ENCODE measurements at regions not wholly inside any gene's neighbourhood (a gene's known extent, or its start where the extent isn't known, plus 50 kb on each side); places are given as distances from the start of the nearest gene placed in this dataset.
"Not testable (repeated sequence)": the region's sequence is repeated elsewhere in the genome, so short reads cannot be mapped to it uniquely, and the experiment has no call there.

DNA sequence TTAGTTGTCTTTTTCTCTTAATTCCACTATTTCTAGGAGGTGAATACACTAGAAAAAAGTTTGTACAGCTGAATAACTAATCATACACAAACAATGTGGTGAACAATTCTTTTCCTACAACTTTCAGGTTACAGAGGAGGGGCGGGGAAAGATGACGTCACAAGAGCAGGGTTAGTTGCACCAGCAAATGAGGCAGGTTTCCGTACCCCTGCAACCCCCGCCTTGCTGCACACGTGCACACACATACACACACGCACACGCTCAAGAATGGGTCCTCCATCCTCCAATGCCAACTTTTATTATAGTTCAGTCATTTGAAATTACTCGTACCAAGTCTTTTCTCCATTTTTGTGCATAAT is 122.8 kb downstream of the ARL4C start:
- no peak for DNase-seq (ENCODE audit: low read depth)

DNA sequence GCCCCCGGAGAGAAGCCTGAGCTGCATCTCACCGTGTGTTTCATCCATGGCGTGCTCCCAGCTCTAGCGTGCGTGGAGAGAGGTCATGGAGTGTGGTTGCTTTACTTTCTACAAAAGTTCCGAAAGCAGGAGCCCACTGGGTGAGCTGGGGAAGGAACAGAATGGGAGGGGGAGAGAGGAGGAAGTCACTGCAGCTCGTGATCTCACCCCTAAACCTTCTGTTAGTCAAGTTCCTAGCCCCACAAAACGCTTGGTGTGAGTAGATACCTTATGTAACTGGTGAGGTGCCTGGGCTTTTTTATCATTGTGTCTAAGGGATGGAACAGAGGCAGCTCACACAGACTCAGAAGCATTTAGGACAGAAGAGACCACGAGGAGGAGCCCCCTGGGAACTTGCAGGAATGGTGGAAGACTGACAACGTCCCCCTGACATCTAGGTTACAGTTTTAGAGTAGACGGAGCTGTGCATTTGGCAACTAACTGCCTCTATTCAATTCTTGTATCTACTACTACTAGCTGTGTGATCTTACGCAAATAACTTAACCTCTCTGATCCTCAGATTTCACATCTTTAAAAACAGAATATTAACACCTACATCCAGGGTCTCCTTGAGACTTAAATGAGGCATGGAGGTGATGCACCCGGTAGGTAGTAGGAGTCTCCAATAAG is 123.3 kb downstream of the ARL4C start:
- DNase-seq (ENCODE audit: low read depth), result no peak

DNA sequence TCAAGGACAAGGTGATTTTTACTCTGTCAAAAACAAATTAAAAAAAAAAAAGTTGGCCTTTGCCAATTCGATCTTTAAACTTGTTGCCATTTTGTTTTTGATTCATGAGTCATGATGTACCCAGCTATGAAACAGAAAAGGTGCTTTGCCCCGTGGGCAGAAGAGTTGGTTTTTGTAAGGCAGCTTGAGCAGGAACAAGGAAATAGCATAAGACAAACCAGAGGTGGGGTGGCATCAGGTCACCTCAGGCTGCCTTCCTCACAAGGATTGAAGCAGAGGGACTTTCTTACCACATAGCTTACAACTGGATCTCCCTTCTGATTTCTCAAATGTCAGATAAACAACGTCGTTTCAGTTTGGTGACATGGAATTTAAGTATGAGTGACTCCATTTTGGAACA is 123.8 kb downstream of the ARL4C start:
- no peak for DNase-seq (ENCODE audit: low read depth)

DNA sequence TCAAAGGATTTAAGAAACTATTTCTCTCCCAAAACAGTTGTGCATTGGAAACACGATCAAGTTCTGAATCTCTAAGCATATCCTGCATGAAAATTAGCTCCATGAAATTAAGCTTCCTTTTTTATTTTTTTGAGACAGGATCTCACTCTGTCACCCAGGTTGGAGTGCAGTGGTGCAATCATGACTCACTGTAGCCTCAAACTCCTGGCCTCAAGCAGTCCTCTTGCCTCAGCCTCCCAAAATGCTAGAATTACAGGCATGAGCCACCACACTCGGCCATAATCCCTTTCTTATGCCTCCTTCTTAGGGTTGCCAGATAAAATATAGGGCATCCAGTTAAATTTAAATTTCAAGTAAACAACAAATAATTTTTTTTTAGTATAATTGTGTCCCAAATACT is 124.4 kb downstream of the ARL4C start:
- DNase-seq (ENCODE audit: low read depth), result no peak

DNA sequence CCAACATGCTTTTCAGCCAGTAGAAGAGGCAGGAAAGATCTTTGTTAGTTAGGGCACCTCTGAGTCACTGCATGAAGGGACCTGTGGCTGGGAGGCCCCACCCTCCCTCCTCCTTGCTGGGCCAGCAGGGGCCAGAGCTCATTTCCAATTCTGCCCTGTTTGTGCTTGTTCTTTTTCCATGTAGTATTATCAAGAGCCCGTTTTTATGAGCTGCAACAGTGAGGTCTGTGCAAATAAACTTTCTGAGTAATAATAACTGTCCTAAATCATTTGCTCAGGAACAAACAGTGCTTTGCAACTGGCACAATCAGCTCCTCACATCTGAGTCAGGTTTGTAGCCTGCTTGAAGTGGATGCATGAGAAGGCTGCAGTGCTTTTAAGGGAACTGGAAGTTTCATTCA is 128.0 kb downstream of the ARL4C start:
- DNase-seq (ENCODE audit: low read depth), result peak; percentile 13

DNA sequence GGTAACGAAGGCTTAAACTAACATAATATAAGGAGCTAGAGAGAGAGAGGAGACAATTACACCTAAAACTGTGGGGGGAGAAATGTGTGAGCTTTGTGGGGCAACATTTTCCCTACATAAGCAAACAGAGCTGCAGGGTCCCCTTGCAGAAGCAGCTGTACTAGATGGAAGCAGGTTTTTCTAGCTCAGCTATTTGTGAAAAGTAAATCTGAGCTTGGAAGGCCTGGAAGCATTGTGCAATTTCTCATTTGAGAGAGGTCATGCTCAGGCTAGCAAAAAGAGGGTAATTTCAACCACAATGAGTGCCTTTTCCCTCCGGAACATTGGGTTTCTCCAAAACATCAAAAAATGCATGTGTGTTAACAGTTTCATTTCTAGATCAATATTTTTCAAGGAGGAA is 130.0 kb downstream of the ARL4C start:
- DNase-seq (ENCODE audit: low read depth), result peak; percentile 49

DNA sequence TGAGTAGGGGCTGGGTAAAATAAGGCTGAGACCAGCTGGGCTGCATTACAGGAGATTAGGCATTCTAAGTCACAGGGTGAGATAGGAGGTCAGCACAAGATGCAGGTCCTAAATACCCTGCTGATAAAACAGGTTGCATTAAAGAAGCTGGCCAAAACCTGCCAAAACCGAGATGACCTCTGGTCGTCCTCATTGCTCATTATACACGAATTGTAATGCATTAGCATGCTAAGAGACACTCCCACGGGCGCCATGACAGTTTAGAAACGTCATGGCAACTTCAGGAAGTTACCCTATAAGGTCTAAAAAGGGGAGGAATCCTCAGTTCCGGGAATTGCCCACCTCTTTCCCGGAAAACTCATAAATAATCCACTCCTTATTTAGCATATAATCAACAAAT is 132.2 kb downstream of the ARL4C start:
- no peak for DNase-seq (ENCODE audit: low read depth)

DNA sequence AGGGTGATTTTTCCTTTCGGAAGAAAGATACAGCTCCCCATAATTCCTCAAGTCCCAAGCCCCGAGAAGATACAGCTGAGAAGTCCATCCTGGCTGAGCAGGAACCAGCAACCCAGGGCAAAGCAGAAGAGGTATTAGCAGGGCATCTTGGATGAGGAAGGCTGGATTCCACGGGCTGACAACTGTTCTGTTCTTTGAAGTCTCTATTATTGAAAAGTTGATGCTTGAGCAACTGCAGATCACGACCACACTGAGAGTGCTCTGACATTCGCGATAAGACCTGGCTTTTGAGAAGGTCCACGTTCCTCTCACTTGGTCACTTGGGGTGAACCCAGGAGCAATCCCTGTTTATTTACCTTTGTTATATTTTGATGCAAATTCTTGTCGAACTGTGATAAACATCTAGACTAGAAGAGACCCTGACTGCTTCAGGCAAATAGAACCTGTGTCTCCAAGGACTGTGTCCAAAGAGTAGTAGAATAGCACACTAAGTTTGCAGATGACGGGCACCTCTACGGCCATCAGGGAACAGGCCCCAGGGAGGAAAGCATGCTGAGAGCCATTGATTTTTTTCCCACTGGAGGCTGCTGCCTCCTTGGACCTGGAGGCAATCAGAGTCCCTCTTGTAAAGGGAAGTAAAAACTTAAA is 133.1 kb downstream of the ARL4C start:
- no peak for DNase-seq (ENCODE audit: low read depth)

DNA sequence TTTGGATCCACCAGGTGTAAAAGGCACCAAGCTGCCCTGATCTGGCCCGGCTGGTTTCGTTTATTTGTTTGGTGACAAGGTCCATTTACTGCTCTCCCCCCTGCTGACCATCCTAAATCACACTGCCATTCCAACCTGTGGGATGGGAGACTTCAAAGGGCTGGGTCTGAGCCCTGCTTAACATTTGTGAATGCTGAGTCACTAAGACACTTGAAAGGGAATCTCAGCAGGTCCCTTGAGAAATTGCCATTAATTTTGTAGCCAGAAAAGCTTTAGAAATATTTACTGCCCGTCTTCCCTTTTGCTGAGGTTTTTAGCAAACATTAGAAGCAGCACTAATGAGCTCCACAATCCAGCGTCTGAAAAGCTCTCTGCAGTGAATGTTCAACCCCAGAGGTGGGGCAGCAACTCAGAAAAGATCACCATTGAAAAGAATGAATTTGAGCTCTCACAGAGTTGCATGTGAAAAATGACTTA is 133.8 kb downstream of the ARL4C start:
- DNase-seq (ENCODE audit: low read depth), result no peak

DNA sequence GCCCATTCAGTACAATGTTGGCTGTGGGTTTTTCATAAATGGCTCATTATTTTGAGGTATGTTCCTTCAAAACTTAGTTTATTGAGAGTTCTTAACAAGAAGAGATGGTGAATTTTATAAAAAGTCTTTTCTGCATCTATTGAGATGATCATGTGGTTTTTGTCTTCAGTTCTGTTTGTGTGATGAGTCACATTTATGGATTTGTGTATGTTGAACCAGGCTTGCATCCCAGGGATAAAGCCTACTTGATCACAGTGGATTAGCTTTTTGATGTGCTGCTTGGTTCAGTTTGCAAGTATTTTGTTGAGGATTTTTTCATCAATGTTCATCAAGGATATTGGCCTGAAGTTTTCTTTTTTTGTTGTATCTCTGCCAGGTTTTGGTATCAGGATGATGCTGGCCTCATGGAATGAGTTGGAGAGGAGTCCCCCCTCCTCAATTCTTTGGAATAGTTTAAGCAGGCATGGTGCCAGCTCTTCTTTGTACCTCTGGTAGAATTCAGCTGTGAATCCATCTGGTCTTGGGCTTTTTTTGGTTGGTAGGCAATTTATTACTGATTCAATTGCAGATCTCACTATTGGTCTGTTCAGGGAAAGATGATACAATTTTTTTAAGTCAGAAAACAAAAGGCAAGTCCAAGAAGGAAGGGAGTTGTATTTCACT is 136.4 kb downstream of the ARL4C start:
- peak; percentile 27 for DNase-seq (ENCODE audit: low read depth)

DNA sequence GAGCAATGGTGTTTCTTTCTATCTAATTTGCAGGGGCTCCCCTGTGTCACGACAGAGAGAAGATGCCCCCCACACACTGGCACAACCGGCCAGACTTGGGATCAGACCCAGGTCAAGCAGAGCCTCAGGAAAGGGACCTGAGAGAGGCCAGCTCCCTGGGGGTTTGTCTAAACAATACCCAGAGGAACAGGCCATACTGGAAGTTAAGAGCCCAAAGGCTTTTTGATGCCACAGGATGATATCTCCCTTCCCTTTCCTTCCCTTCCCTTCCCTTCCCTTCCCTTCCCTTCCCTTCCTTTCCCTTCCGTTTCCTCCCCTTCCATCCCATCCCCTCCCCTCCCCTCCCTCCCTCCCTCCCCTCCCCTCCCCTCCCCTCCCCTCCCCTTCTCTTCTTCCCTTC is 139.2 kb downstream of the ARL4C start:
- DNase-seq (ENCODE audit: low read depth), result no peak

DNA sequence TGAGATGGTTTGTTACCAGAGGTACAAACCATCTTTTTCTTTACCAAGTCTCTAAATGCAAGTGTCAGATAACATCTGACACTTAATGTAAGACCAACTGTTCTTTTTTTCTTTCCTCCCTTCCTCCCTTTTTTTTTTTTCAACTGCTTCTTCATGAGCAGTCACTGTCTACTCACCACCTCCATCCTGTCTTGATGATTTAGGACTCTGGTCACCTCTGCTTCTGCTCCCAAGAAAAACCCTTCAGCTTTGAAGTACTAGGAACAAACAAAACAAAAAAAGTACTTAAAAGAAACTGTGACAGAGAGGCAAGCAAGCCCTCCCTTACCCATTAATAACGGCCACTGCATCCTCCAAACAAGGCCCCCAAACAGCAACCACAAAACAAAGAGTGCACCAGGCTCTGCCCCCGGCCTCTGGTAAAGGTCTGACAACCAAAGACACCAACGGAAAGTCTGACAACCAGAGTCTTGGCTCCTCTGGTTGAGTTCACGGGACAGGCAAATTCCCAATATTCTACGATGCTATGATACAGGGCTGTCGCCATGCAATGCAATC is 141.0 kb downstream of the ARL4C start:
- no peak for DNase-seq (ENCODE audit: low read depth)

DNA sequence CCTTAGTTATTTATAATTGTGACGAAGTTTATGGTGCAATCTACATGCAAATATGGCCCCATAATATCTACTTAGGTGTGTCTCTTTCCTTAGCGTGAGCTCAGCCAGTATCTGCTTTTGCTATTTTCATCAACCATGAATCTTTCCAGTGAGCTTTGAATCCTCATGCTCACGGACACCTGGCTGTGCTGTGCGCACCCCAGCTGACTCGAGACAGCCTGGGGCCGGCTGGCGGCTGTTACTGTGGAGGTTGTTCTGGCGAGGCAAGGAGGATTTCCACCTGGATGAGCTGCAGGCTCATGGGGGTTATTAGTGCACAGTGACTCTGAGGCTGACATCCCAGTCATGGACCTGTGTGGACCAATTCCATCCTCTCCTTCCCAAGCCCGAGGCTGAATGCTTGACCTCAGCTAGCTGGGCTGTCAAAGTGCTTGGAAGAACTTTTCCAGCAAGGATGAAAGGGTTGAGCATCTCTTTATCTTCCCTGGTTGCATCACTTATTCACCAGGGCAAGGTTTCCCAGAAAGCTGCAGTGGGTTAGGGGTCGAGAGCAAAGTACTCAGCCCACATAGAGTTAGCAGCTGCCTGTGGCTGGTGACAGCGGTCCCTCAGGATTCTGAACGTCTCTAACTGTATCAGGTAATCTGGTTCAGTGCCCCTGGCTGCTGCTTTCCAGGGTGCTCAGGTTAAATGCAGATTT is 141.7 kb downstream of the ARL4C start:
- no peak for DNase-seq (ENCODE audit: low read depth)

DNA sequence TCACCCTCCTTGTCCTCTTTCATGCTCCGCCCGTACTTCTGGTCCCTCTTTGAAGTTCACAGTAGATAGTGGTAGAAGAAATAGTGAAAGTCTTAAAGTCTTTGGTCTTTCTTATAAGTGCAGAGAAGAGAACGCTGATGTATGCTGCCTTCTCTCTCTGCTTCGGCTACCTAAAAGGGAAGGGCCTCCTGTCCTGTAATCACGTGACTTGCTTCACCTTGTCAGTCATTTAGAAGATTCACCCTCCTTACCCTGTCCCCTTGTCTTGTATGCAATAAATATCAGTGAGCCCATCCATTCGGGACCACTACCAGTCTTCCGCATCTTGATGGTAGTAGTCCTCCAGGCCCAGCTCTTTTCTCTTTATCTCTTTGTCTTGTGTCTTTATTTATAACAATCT is 144.6 kb downstream of the ARL4C start:
- DNase-seq (ENCODE audit: low read depth), result no peak

DNA sequence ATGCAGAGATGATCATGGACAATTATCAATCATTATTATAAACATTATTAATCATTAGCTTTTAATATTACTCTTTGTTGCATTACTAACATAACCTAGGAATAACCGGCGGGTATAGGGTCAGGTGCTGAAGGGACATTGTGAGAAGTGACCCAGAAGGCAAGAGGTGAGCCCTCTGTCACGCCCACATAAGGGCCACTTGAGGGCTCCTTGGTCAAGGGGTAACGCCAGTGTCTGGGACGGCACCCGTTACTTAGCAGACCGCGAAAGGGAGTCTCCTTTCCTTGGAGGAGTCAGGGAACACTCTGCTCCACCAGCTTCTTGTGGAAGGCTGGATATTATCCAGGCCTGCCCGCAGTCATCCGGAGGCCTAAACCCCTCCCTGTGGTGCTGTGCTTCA is 145.0 kb downstream of the ARL4C start:
- not testable (repeated sequence) for DNase-seq (ENCODE audit: low read depth)

DNA sequence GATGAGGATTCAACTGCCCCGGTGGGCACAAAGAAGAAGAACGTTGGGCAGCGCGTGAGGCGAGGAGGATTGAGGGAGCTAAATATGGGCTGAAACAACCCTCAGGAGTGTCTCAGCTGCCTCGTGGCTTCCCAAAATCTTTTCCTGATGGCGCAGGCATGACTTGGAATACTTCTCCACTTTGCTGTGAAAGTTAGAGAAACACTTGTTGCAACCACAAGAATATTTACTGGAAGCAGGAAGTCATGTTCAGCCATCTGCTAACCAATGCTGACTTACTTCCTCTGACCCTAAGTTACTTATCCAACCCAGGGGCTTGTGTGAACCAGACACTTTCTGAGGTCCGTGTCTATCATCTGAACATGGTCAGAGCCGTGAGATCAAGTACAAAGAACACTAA is 148.8 kb downstream of the ARL4C start:
- DNase-seq (ENCODE audit: low read depth), result no peak

DNA sequence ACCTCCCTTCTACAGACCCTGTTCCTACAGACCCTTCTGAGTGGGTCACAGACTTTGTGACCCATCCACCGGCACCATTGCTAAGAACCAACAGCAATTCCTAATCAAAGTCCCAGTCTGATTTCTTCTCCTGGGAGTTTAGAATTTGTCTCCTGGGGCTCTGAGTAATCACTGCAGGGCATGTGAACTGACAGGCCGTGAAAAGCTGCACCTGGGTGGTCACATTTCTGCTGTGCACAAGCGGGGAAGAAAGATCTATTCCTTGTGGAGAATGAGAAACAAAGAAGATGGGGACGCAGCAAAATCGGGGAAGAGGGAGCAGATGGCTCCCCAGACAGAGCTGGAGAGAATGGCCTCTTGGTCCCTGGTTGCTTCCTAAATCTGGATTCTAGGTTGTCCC is 151.0 kb downstream of the ARL4C start:
- DNase-seq (ENCODE audit: low read depth), result no peak

DNA sequence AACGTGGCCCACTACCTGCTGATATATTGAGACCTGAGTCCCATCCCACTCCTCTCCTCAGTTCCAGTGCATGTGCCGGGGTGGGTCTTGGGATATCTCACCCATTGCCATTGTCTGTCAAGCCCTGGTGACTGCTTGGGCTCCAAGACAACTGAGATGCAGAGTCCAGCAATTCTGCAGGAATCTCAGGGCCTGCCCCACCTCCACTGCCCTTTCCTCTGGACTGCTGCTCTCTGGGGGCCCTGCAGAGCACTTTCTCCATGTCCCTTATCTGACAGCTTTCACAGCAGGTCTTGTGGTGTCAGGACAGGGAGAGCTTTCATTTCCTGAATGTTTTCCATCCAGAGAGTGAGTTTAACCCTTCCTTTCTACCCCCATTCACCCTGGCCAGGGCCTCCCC is 152.9 kb downstream of the ARL4C start:
- no peak for DNase-seq (ENCODE audit: low read depth)

DNA sequence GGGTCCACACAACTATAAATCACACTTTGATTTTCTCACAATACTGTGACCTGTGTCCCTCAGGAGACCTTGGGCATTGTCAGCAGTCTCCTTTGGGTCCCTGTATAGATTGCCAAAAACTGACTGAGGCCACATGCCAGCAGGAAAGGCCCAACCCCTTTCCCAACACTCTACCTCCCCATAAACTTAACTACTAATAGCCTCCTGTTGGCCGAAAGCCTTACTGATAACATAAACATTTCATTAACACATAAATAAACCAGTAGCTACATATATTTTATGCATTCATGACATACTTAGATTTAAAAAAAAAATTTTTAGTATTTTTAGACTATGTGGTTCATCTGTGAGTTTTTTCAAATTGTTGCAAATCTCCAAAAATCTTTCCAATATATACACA is 153.5 kb downstream of the ARL4C start:
- no peak for DNase-seq (ENCODE audit: low read depth)

DNA sequence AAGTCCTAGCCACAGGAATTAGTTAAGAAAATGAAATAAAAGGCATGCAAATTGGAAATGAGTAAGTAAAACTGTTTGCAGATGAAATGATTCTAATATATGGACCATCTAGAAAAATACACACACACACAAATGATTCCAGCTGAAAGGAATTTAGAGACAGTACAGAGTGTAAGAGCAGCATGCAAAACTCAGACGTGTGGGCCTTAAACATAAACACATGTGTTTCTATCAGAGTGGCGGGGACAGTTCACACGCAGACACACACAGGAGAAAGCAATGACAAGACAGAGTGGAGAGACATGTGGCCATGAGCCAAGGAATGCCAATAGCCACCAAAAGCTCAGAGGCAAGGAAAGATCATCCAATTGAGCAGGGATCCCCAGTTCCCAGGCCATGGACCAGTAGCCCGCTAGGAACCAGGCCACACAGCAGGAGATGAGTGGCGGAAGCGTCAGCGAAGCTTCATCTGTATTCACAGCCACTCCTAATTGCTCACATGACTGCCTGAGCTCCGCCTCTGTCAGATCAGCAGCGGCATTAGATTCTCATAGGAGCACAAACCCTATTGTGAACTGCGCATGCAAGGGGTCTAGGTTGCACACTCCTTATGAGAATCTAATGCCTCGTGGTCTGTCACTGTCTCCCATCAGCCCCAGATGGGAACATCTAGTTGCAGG is 155.4 kb downstream of the ARL4C start:
- no peak for DNase-seq (ENCODE audit: low read depth)

DNA sequence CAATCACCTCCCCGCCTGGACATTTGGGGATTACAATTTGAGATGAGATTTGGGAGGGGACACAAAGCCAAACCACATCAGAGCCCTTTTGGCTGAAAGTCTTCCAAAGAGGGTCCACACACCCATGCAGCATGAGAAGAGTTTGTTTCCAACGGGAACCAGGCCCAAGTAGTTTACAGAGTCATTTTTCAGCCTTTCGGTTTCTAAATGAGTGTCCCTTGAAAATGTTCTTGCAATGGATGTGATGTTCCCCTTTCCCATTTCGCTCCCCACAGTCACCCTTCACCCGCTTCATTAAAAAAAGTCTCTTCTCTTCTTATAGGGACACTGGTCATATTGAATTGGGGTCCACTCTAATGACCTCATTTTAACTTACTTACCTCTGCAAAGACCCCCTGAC is 157.4 kb downstream of the ARL4C start:
- no peak for DNase-seq (ENCODE audit: low read depth)

DNA sequence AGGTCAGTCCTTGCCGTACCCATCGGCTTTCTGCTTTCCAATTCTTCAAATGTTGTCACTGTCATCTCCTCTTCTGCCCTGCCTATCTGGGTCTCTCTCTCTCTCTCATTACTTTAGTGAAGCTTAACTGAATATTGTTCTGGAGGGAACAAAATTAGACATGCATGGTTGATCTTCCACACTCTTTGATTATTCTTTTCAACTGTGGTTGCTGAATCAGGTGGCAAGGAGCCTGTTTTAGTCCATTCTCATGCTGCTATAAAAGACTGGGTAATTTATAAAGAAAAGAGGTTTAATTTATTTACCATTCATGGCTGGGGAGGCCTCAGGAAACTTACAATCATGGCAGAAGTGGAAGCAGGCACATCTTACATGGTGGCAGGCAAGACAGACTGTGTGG is 157.9 kb downstream of the ARL4C start:
- no peak for DNase-seq (ENCODE audit: low read depth)

Measured in iris pigment epithelial cell (primary cell).